HG03442 (cell line): ENCODE measurements at regions not wholly inside any gene's neighbourhood (a gene's known extent, or its start where the extent isn't known, plus 50 kb on each side); places are given as distances from the start of the nearest gene placed in this dataset.

Source experiments
- ATAC-seq: cut with Tn5 transposase; IDR thresholded peaks from one replicate; pipeline ENCODE4 v1.9.1; 2021; ENCODE audit warnings: mild to moderate bottlenecking, moderate library complexity; ENCODE audit not compliant: unreplicated experiment

- ATAC-seq: no peak
Observed at GRCh38 chr3:190790185-190790584, 72.3 kb downstream of the GMNC start.

DNA sequence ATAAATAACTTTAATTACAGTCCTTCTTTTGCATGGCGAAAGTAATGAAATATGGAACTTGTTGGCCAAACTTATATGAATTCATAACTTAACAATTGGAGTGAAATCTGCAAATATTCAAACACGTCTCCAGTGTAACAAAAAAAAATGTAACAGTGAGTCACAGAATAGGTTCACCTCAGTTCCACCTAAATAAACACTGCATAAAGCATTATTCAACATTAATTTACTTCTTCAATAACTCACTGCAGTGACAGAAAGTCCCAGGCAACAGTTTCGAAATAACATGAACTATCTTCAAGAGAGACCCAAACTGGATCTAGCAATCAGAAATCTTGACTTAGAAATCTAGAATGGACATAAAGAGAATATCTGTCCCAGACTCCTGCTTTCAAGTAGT is 75.6 kb downstream of the GMNC start:
- no peak for ATAC-seq

GRCh38 chr3:190785047-190785446 is 77.4 kb downstream of the GMNC start:
- no peak for ATAC-seq

GRCh38 chr3:190780524-190780923 is 82.0 kb downstream of the GMNC start:
- ATAC-seq: no peak

DNA sequence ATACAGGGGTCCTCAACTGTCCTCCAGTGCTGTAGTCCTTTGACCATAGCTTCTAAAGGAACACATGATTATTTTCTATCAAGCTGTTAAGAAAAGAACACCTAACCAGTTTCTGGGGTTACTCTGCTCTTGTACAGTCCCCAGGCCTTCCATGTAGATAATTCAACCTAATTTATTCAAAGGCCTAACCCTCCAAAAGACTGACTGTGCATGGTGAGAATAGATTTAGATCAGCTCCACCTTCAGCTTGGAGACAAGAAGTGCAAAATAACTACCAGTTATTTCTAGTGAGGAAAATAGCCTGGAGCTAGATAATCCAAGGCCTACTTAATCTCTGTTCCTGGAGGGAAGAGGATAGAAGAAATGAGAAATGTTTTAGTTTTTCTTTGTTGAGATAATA is 87.9 kb downstream of the GMNC start:
- ATAC-seq: no peak

DNA sequence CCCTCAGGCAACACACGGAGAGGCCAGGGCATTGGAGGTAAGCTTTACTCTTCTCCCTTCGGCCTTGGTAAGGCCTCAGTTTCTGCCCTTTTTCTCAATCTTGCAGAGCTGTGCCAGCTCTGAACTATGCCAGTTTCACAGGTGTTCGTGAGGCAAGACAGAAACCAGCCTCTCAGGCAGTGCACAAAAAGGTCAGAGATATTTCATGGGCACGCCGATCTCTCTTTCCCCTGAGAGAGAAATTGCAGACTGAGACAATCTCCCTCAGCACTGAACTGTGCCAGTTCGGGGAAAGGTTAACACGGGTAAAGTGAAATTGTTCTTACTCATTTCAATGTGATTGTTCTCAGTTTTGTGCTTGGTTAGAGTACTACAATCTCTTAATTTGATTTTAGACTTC is 88.5 kb downstream of the GMNC start:
- no peak for ATAC-seq

DNA sequence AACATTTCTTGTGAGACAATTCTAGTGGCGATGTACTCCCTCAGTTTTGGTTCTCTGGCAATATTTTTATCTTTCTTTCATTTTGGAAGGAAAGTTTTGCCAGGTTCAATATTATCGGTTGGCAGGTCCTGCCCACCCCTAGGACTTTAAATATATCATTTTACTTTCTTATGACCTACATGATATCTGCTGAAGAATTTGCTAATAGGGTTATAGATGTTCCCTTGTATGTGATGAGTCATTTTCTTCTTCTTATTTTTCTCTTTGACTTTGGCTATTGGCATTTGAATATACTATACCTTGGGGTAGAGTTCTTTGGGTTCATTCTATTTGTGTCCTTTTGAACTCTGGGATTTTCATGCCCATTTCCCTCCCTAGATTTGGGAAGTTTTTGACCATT is 89.7 kb downstream of the GMNC start:
- no peak for ATAC-seq

- ATAC-seq: no peak
Observed at GRCh38 chr3:190768891-190769290, 93.6 kb downstream of the GMNC start.

DNA sequence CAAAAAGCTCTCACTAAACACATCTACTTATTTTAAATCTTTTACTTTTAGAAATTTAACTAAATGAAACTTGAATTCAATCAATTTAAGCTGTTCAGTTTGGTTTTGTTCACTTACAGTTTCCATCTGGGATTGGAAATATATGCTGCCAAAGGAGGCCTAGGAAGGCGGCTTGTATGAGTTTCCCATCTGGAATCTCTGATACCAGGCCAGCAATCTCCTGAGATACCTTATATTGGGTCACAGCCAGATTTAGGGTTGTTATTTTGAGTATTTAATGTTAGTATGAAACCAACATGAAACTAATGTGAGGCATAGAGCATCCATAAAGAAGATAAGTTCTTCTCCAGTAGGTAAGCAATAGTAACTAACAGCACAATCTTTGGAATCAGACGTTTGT is 94.6 kb downstream of the GMNC start:
- no peak for ATAC-seq

- no peak for ATAC-seq
Observed at GRCh38 chr3:190764231-190765134, 98.0 kb downstream of the GMNC start.

GRCh38 chr3:190762801-190763200 is 99.7 kb downstream of the GMNC start:
- no peak for ATAC-seq

DNA sequence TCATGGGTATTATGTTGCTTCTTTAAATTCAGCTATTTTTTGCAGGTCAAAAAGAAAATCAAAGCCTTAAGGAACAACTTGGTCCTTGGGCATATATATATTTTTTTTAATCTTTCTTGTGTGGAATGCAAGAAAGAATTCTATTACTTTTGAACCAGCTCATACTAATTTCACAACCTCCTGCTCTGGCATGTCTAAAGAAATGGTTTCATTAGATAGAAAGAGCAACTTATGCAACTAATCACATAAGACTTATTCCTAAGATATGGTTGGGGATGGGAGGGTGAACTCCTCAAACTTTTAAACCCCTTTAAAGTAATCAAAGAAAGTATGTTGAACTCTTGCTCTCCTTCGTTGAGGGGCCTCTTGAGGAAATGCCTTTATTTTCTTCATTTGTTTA is 114.9 kb downstream of the GMNC start:
- no peak for ATAC-seq

DNA sequence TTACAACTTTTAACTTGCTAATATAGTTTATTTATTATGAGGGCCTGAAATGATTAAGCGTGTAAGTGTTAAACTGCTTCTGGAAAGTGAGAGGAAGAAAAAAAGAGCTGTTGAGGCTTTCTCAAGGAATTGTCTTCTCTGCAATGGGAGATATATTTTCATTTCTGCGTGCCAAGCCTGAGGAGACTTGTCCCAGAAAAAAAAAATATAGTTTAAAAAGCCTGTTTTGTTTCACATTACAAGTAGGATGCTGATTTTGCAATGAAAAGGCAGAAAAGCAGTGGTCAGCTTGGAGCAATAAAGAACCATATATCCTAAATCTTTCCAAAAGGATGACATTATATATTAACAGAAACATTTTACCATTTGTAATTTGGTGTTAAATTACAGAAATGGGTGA is 115.5 kb downstream of the GMNC start:
- no peak for ATAC-seq

DNA sequence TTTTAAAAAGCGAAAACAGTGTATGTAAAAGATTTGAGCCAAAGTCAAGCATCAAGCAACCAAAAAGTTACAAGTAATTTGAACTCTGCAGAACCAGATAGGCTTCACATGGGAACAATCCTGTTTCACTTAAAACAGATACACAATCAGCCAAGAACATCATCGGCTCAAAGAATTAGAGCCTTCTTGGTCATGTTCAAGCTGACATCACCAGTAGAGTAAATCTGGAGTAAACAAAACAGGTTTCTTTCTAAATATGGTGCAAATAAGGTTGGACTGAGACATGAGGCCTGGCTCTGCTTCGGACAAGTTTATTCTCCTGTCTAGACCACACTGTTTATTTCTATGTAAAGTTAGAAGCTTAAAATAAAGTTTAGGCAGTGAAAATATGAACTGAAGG is 116.0 kb downstream of the GMNC start:
- ATAC-seq: no peak

- ATAC-seq: no peak
Observed at GRCh38 chr3:190741788-190742187, 120.7 kb downstream of the GMNC start.

DNA sequence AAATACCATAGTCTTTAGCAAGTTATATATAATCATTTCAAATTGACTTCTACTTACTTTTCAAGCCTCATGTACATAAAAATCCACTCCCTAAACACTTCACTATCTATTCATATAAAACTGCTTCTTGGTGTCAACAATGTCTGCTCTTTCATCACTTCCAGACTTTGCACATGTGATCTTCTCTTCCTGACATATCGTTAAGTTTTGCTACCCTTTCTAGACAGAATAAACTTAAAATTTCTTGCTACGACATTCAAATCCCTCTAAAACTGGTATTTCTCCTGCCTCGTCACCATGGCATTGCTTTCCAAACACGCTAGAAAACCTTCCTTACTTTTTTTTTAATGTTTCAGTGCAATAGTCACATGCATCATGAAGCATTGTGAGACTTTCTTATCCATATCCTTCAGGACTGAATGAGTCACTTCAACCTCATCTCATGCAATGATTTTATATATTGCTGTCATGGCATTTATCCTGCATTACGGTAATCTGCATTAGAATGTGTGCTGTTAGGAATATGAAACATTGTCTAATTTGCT is 122.8 kb downstream of the GMNC start:
- ATAC-seq: no peak

DNA sequence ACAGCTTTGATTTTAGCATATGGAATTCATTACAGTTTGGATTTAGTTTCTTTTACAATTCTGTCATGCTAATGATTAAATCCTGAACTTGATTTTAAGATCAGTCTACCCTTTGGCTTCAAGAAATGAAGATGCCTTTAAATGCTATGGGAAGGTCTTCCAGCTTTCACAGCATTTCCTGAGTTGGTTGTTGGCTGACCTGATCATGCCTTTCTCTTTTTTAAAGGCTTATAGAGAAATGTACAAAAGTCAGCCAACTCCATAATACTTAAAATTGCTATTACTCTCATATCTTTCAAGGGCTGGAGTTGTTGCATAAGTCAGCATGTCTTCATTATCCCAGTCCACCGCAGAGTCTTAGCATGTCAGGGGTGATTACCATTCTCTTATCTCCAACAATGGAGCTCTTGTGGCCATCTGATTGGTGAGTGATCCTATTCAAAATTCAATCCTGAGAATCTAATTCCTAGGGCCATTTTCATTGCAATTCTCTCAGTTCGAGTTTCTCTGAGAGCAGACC is 123.8 kb downstream of the GMNC start:
- ATAC-seq: no peak

GRCh38 chr3:190737446-190737845 is 125.0 kb downstream of the GMNC start:
- no peak for ATAC-seq

DNA sequence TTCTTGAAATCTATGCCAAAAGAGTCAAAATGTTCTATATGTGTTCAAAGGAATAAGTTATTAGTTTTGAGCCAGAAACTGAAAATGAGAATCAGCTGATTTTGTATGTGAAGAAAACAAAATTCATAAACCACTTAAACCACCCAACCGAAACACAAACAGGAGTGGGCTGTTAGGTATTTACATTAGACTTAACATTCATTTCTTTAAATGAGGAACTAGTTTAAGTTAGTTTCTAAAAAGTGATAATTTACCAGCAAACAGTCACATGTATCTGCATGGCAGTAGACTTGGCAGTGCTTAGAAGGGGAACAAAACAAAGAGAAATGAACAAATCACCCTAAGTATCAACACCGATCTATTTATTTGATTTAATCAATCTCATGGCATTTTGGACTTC is 128.0 kb downstream of the GMNC start:
- ATAC-seq: no peak

- ATAC-seq: no peak
Observed at GRCh38 chr3:190733591-190734146, 128.8 kb downstream of the GMNC start.

GRCh38 chr3:190731596-190731995 is 130.9 kb downstream of the GMNC start:
- no peak for ATAC-seq

DNA sequence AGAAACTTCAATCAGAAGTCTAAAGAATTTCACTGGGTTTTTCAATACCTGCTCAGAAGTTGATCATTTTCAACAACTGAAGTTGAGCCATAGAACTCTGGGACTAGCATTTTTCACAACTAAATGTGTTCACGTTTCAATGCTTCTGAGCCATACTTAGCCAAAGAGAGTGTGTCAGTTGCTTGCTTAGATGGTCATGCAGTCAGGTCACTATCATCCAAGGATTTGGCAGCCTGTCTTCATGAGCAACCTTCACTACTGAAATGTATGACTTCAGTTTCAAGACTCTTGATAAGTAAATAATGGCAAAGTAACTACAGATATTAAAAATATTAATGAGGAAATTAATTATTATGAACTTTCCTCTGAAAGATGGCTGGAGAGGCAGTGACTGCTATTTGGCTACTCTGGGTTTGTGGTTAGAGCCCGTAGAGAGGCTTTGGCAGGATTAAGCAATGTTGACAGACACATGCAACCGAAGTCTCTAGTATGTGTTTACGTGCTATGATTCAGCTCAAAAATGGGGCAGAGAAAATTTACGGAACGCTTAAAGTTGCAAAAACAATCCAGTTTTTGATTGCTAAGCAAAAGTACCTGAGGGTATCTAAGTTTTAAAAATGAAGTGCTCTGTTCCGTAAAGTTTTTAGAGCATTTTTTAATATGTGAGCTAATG is 133.8 kb downstream of the GMNC start:
- ATAC-seq: no peak
